ENCODE measurements at regions not wholly inside any gene's neighbourhood (a gene's known extent, or its start where the extent isn't known, plus 50 kb on each side); places are given as distances from the start of the nearest gene placed in this dataset.

DNA sequence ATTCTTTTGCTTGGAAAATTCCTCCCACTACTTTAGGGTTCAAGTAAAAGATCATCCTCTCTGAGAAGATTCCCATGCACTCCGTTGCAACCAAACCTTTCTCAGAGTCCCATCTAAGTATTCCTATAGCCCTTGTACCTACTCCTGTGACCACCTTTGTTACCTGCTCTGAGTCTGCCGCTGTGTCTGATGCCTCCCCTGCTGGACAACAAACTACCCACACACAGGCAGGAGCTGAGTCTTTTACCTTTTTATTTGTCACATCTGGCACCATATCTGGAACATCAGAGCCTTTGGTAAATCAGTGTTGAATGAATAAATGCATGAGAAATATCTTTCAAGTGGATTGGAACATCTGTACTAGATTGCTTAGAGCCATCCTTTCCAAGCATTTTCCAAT, 82.1 kb upstream of the FLRT2 start:
- DNase-seq: no peak

DNA sequence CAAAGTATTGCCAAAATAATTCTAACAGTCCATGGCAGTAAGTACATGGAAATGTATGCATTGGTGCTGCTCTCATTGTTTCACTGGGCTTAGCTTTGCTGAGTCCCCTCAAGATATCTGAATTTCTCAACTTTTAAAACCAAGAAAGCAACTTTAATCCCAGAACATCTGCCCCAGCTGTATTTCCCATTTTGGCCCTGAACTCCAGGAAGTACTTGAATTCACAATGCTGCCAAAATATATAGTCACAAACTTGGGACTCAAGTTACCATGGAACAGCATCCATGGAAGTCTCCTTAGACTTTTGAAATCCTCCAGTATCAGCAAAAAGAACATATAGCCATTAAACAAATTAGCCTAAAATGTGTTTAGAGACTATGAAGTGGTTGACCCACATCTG, 78.5 kb upstream of the FLRT2 start:
- no peak for DNase-seq

DNA sequence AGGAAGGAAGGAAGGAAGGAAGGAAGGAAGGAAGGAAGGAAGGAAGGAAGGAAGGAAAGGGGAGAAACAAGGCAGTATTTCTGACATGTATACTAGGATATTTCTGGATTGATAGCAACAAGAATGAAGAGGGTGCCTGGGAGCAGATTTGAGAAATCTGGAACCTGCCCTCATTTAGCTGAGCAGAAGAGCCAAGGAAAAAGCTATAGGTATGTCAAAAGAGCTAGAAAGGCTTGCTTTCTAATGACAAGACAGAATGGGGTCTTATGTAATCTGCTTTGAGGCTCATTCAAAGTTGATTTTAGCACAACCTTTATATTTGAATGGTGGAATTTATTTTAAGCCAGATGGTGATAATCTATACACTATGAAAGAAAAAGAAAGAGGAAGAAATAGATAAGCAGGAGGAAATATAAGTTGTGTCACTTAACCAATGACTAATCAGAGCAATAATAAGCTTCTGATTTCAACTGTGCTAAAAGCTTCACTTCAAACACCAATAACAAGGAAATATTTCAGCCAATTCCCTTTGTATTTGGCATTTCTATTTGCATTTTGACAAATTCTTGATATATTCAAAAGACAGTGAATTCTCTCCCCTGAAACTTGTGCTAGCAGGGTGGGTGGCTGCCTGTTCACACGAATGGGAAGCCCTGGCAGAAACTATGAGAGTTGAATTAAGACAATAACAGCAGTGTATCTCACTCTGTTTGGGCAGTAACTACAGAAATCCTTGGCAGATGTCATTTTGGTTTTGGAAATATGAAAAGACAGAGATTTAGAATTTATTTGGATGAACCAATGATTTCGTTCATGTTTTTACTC, 76.3 kb upstream of the FLRT2 start:
- no peak for DNase-seq

DNA sequence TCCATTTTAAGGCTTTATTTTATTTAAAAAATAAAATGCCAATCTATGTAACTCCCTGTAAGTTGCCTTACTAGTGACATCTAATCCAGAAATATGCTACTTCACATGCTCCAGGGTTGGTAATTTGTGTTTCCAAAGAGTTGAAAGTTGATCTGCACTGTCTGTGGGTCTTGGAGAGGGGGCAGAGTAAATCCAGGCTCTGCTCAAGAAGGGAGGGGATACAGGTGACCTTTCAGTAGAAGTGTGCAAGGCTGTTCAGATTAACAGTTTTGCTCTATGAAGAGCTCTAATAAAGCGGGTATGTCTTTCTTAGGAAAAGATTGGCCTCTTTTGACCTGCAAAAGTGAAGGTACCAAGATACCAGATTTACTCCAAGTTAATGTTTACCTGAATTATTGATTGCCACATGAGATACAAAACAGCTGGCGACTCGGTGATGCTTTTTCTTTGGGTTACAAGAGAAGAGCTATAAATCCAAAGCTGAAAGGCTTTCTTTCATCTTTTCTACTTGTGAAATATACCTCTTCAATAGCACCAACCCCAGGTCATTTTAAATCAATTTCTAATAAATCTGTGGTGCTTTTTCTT, 75.6 kb upstream of the FLRT2 start:
- DNase-seq: no peak

DNA sequence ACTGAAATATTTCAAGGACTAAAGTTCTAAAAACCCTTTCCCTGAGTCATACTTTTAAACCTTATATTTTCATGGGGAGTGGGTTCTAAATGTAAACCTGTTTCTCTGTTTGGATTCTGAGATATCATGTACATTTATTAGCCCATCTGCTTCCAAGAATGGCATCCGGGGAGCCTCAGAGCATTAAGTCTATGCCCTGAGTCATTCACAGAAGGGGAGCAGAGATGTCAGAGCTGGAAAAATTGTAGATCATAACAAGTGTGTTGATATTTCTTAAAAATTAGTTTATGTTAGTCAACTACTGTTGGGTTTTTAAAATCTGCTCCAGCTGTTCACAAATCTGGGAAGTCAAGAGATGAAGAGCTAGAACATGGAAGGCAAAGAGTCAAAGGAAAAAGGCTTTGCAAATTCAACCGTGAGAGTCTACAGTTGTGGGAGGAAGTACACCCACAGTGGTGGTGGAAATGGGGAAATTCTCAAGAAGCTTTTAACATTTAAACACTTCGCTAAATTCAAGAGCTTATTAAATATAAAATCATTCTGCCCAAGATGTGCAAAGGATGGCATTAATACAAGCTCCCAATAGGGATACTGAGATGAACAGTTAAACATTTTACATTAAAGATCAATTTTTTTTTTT, 70.5 kb upstream of the FLRT2 start:
- no peak for DNase-seq

DNA sequence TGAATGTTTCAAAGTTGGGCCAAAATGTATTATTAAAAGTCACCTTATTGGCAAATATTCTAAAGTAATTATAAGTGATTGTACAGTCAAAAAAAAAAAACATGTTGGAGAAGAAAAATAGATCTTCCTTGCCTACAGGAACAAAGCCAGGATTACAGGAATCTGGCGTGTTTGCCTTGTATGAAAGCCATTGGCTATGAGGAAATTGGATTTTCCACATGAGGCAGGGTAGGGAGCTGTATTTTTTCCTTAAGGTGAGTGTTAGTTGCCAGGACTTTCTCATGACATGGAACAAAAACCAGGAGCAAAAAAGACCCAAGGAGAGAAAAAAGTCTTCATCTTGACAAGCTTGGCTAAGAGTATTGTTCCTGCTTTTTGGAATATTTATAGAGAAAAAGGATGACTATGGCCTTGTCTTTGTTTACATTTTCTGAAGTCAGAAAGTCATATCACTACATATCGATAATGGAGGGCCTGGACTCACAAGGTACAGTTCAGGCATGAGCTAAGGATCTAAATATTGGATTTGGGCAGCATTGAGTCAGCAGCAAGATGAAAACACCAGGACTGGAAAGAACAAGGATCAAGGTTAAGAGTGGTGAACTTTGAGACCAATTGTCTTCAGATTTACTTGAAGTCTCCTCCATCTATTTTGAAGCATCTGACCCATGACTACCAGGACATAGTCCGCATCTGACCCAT, 68.4 kb upstream of the FLRT2 start:
- DNase-seq: no peak

DNA sequence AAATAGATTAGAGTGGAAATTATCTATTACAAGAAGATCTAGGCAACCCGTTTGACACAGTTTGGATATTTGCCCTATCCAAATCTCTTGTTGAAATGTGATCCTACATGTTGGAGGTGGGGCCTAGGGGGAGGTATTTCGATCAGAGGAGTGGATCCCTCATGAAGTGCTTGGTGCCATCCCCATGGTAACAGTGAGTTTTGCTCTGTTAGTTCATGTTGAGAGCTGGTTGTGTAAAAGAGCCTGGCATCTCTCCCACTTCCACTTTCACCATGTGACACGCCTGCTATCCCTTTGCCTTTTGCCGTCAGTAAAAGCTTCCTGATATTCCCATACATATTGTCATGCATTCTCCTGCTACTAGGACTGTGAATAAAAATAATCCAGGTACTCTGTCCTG, 66.4 kb upstream of the FLRT2 start:
- no peak for DNase-seq

DNA sequence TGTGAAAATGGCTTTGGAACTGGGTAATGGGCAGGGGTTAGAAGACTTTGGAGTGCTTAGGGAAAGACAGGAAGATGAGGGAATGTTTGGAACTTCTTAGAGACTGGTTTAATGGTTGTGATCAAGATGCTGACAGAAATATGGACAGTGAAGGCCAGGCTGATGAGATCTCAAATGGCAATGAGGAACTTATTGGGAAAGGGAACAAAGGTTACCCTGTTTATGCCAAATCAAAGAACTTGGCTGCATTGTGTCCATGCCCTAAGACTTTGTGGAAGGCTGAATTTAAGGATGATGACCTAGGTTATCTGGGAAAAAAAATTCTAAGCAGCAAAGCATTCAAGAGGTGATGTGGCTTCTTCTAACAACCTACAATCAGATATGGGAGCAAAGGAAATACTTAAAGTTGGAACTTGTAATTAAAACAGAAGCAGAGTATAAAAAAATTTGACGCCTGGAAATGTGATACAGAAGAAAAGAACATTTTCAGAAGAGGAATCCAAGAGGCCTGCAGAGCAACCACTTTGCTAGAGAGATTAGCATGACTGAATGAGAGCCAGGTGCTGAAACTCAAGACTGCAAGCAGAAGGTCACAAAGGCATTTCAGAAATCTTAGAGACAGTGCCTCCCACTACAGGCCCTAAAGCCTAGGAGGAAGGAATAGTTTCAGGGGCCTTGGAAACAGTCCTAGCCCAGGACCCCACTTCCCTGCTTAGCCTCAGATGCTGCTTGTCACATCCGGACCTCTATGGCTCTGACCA, 65.6 kb upstream of the FLRT2 start:
- no peak for DNase-seq

DNA sequence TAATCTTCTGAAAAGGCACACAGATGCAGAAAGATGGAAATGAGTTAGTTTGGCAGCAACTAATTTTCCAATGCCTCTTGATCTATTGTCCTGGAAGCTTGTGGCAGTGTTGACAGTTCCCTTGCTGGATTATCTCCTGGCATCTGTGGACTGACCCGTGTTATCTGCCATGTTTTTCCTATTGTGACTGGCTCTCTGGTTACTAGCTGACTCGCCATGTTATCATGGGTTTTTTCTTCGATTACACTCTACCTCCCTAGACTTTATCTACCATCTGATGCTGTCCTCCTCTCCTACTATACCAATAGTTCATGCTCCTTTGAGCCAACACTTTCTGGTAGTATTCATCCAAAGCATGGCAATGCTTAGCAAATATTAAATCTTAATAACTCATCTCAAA, 63.3 kb upstream of the FLRT2 start:
- DNase-seq: no peak

DNA sequence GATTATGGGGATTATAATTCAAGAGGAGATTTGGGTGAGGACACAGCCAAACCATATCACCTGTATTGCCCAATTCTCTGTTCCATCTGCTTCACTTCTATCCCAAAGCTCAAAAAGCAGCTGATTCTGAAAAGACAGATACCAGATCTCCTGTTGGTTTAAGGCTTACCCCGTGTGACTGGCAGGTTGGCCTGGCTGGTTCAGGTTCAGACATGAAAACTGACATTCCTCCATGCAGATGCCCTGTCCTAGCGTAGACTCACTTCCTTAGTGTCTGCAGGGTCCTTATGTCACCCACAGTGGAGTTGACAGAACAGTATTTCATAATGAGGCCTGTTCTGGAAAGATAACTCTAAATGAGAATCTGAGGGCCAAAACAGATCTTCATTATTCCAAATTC, 61.1 kb upstream of the FLRT2 start:
- no peak for DNase-seq

DNA sequence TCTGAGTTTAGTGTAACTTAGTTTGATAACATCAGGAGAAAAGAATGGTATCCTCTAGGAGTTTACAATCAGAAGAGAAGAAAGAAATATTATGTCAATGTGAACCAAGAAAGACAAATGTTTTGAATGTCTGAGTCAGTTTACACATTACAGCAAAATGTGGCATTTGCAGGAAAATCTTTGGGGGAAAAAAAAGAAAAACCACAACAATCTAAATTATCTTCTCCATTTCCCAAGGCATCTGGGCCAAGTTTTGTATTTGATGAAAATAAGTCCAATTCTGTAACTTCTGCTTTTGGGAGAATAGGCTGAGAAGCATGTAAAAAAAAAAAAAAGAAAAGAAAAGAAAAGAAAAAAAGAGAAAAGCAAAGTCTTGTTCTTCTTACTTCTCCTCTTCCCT, 58.8 kb upstream of the FLRT2 start:
- no peak for DNase-seq

DNA sequence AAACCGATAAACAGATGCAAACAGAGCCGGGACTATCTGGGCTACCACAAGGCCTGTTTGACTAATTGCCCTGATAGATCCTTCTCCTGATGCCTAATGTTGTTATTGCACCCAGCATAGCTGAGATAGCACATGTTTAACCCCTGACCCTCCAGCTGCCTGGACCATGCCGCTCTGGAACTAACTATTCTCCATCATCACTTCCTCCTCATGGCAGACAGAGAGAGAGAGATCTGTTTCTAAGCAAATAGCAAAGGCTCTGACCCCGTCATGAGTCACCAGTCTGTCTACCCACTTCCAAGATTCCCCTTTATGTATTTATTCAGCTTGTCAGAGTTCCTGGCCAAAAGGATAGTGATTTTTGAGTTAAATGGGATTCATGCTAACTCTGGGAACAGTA, 58.2 kb upstream of the FLRT2 start:
- DNase-seq: no peak

DNA sequence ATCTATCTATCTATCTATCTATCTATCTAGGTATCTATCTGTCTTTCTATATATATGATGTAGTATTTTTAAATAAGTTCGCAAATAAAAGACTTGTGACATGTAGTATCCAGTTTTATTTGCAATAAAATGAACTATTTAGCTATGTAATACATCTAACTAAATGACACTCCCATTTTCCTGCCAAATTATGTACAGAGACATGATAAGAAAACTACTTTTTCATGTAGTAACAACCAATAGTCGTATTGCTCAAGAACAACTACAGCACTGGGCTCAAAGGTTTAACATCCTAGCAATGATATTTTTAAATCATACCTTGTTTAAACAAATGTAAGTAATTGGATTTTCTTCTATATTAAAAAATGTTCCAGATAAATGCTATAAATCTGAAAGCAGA, 55.5 kb upstream of the FLRT2 start:
- no peak for DNase-seq

DNA sequence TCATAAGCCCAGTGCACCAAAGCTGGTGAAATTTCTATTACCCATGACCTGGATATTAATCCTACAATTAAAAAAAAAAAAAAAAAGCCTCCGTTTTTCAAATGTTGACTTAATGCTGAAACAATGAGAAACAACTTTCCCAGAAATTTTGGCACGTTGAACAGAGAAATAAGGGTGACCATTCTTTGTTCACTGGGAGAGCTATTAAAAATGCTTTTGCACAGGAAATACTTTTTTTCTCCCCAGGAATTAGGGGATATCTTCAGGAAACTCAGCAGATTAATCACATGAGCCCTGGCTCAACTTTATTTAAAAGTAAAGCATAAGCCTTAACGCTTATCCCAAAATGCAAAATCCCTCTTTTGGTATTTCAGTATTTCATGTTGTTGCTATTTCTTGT, 54.8 kb upstream of the FLRT2 start:
- no peak for DNase-seq

DNA sequence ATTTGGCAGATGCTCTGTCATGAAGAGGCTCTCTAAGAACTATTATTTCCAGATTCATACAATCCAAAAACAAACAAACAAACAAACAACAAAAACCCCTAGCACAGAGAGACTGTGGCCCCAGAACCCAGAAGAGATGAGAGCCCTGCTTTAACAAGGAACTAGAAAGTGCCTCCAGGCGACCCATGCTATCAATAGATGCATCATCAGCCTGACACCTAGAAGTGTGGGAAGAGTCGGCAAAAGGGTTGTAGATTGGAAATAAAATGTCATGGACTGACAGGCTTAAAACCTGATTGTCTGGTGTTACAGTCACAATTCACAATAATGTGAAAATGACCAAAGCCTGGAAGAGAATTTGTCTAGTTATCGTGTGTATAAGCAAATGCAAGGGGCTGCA, 50.6 kb upstream of the FLRT2 start:
- no peak for DNase-seq

DNA sequence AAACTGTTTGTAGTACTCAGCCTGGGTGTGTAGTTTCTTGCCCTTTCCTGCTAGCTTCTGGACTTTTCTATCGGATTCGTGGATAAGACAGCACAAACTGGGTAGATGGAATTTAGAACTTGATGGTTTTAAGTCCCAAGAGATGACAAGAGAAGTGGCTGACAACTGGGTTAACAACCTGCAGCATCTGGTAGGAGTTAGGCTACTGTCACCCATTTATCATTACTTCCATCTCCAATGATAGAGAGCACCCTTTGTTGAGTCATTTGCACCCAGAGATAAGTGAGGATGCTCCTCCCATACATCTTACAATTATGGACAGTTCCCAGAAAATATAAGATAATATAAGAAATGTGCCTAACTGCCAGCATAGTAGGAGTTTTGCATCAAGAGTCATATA, 50.2 kb upstream of the FLRT2 start:
- DNase-seq: no peak
